ENCODE measurements at regions not wholly inside any gene's neighbourhood (a gene's known extent, or its start where the extent isn't known, plus 50 kb on each side); places are given as distances from the start of the nearest gene placed in this dataset.
"Not testable (repeated sequence)": the region's sequence is repeated elsewhere in the genome, so short reads cannot be mapped to it uniquely, and the experiment has no call there.

- not testable (repeated sequence) for DNase-seq (ENCODE audit: low spot score)
Measured at GRCh38 chr9:67423049-67423728, 430.8 kb upstream of the SPATA31A3 start.

- DNase-seq (ENCODE audit: low spot score) = not testable (repeated sequence)
Measured at GRCh38 chr9:67418496-67419079, 426.2 kb upstream of the SPATA31A3 start.

GRCh38 chr9:67417341-67417983 is 425.1 kb upstream of the SPATA31A3 start:
- DNase-seq (ENCODE audit: low spot score) = not testable (repeated sequence)

- DNase-seq (ENCODE audit: low spot score) = not testable (repeated sequence)
Measured at GRCh38 chr9:67416639-67417038, 424.3 kb upstream of the SPATA31A3 start.

GRCh38 chr9:67410606-67411220 is 418.4 kb upstream of the SPATA31A3 start:
- not testable (repeated sequence) for DNase-seq (ENCODE audit: low spot score)

GRCh38 chr9:67403739-67404138 is 411.4 kb upstream of the SPATA31A3 start:
- not testable (repeated sequence) for DNase-seq (ENCODE audit: low spot score)

GRCh38 chr9:67397731-67398130 is 405.4 kb upstream of the SPATA31A3 start:
- not testable (repeated sequence) for DNase-seq (ENCODE audit: low spot score)

GRCh38 chr9:67394782-67395181 is 402.4 kb upstream of the SPATA31A3 start:
- DNase-seq (ENCODE audit: low spot score) = not testable (repeated sequence)

- not testable (repeated sequence) for DNase-seq (ENCODE audit: low spot score)
Measured at GRCh38 chr9:67394038-67394437, 401.7 kb upstream of the SPATA31A3 start.

- not testable (repeated sequence) for DNase-seq (ENCODE audit: low spot score)
Measured at GRCh38 chr9:67369664-67370063, 377.3 kb upstream of the SPATA31A3 start.

- not testable (repeated sequence) for DNase-seq (ENCODE audit: low spot score)
Measured at GRCh38 chr9:67362325-67362724, 370.0 kb upstream of the SPATA31A3 start.

- not testable (repeated sequence) for DNase-seq (ENCODE audit: low spot score)
Measured at GRCh38 chr9:67353961-67354360, 361.6 kb upstream of the SPATA31A3 start.

- not testable (repeated sequence) for DNase-seq (ENCODE audit: low spot score)
Measured at GRCh38 chr9:67349424-67349759, 357.0 kb upstream of the SPATA31A3 start.

GRCh38 chr9:67348562-67349423 is 356.4 kb upstream of the SPATA31A3 start:
- DNase-seq (ENCODE audit: low spot score) = not testable (repeated sequence)

GRCh38 chr9:67348094-67348493 is 355.7 kb upstream of the SPATA31A3 start:
- not testable (repeated sequence) for DNase-seq (ENCODE audit: low spot score)

- not testable (repeated sequence) for DNase-seq (ENCODE audit: low spot score)
Measured at GRCh38 chr9:67339216-67339615, 346.9 kb upstream of the SPATA31A3 start.

GRCh38 chr9:67338201-67338600 is 345.9 kb upstream of the SPATA31A3 start:
- not testable (repeated sequence) for DNase-seq (ENCODE audit: low spot score)

- not testable (repeated sequence) for DNase-seq (ENCODE audit: low spot score)
Measured at GRCh38 chr9:67334727-67335572, 342.6 kb upstream of the SPATA31A3 start.

GRCh38 chr9:67331634-67332033 is 339.3 kb upstream of the SPATA31A3 start:
- DNase-seq (ENCODE audit: low spot score) = not testable (repeated sequence)

GRCh38 chr9:67313409-67313808 is 321.1 kb upstream of the SPATA31A3 start:
- DNase-seq (ENCODE audit: low spot score) = not testable (repeated sequence)

- DNase-seq (ENCODE audit: low spot score) = not testable (repeated sequence)
Measured at GRCh38 chr9:67312504-67312903, 320.2 kb upstream of the SPATA31A3 start.

Data from Ammon's horn (tissue), 1 donor.